WTC11 (cell line): ENCODE measurements at regions not wholly inside any gene's neighbourhood (a gene's known extent, or its start where the extent isn't known, plus 50 kb on each side); places are given as distances from the start of the nearest gene placed in this dataset.

Source experiments
- ATAC-seq: fragments of 200-7000 bp; cut with Tn5 transposase; 2 replicates; pipeline ENCODE4 v1.10.0; 2021; ENCODE audit warnings: mild to moderate bottlenecking, moderate library complexity
- CTCF ChIA-PET: fragments of 300-600 bp; sonication (Branson Sonifier 250); formaldehyde crosslinking; loops from one replicate; lab custom pipeline; 2021; ENCODE audit warnings: antibody characterized with exemption; lab: Charles Lee
- POLR2A ChIA-PET: fragments of 350-600 bp; sonication (Branson Sonifier 250); formaldehyde crosslinking; loops from one replicate; lab custom pipeline; 2021; ENCODE audit warnings: antibody characterized with exemption; lab: Charles Lee
- DNase-seq: peaks from one replicate; pipeline ENCODE4 v3.0.0; 2021; ENCODE audit warnings: low spot score
- H3K27ac Mint-ChIP-seq: 2 replicates; pipeline ENCODE4 v1.8.0; 2021; ENCODE audit warnings: mixed read lengths
- H3K27me3 Mint-ChIP-seq: 2 replicates; pipeline ENCODE4 v1.8.0; 2021; ENCODE audit warnings: low read depth, mild to moderate bottlenecking, moderate library complexity, mixed read lengths
- H3K36me3 Mint-ChIP-seq: 2 replicates; pipeline ENCODE4 v1.8.0; 2021; ENCODE audit warnings: mixed read lengths
- H3K4me1 Mint-ChIP-seq: 2 replicates; pipeline ENCODE4 v1.8.0; 2022; ENCODE audit warnings: mixed read lengths
- H3K4me3 Mint-ChIP-seq: 2 replicates; pipeline ENCODE4 v1.8.0; 2021; ENCODE audit warnings: mild to moderate bottlenecking, moderate library complexity, mixed read lengths
- H3K9me3 Mint-ChIP-seq: 2 replicates; pipeline ENCODE4 v1.8.0; 2021; ENCODE audit warnings: mixed read lengths
- CREM ChIP-seq: sonication (generic); formaldehyde crosslinking; IDR thresholded peaks from 2 replicates; pipeline ENCODE4 v1.8.1; 2022; ENCODE audit warnings: mild to moderate bottlenecking, missing genetic modification reagents, moderate library complexity
- EMX1 ChIP-seq: fragments of 250-450 bp; sonication (Bioruptor Pico); IDR thresholded peaks from 2 replicates; pipeline ENCODE4 v1.8.0; 2021; ENCODE audit warnings: mild to moderate bottlenecking
- ESRRA ChIP-seq: sonication (generic); formaldehyde crosslinking; IDR thresholded peaks from 2 replicates; pipeline ENCODE4 v1.8.1; 2022; ENCODE audit warnings: mild to moderate bottlenecking, missing genetic modification reagents, borderline replicate concordance
- FOXK1 ChIP-seq: sonication (generic); formaldehyde crosslinking; IDR thresholded peaks from 2 replicates; pipeline ENCODE4 v1.8.0; 2022; ENCODE audit warnings: mild to moderate bottlenecking, moderate library complexity, missing genetic modification reagents
- GTF2I ChIP-seq: fragments of 250-450 bp; sonication (Bioruptor Pico); conservative IDR thresholded peaks from 2 replicates; pipeline ENCODE4 v1.4.0; 2021; ENCODE audit warnings: mild to moderate bottlenecking
- MYBL2 ChIP-seq: sonication (generic); formaldehyde crosslinking; IDR thresholded peaks from 2 replicates; pipeline ENCODE4 v1.8.1; 2023; ENCODE audit warnings: mild to moderate bottlenecking, moderate library complexity, missing genetic modification reagents
- NFATC4 ChIP-seq: fragments of 250-450 bp; sonication (Bioruptor Pico); IDR thresholded peaks from 2 replicates; pipeline ENCODE4 v1.9.0; 2021; ENCODE audit warnings: mild to moderate bottlenecking
- RELA ChIP-seq: sonication (generic); formaldehyde crosslinking; IDR thresholded peaks from 2 replicates; pipeline ENCODE4 v1.8.1; 2022; ENCODE audit warnings: missing genetic modification reagents, mild to moderate bottlenecking, borderline replicate concordance
- RORB ChIP-seq: fragments of 250-450 bp; sonication (Bioruptor Pico); IDR thresholded peaks from 2 replicates; pipeline ENCODE4 v1.9.0; 2021; ENCODE audit warnings: mild to moderate bottlenecking
- SMAD4 ChIP-seq: sonication (generic); formaldehyde crosslinking; IDR thresholded peaks from 2 replicates; pipeline ENCODE4 v1.8.0; 2022; ENCODE audit warnings: mild to moderate bottlenecking, missing genetic modification reagents
- SP1 ChIP-seq: sonication (generic); formaldehyde crosslinking; conservative IDR thresholded peaks from 2 replicates; pipeline ENCODE4 v1.8.1; 2022; ENCODE audit warnings: missing genetic modification reagents
- TEAD4 ChIP-seq: sonication (generic); formaldehyde crosslinking; IDR thresholded peaks from 2 replicates; pipeline ENCODE4 v1.8.0; 2022; ENCODE audit warnings: mild to moderate bottlenecking, missing genetic modification reagents
- TP53 ChIP-seq: sonication (generic); formaldehyde crosslinking; IDR thresholded peaks from 2 replicates; pipeline ENCODE4 v1.8.1; 2023; ENCODE audit warnings: mild to moderate bottlenecking, missing genetic modification reagents
- ZBTB21 ChIP-seq: sonication (generic); formaldehyde crosslinking; IDR thresholded peaks from 2 replicates; pipeline ENCODE4 v1.8.1; 2023; ENCODE audit warnings: mild to moderate bottlenecking, missing genetic modification reagents, borderline replicate concordance
- ZNF121 ChIP-seq: sonication (generic); formaldehyde crosslinking; IDR thresholded peaks from 2 replicates; pipeline ENCODE4 v1.8.0; 2023; ENCODE audit warnings: missing genetic modification reagents
- ZNF219 ChIP-seq: sonication (generic); formaldehyde crosslinking; IDR thresholded peaks from 2 replicates; pipeline ENCODE4 v1.8.0; 2023; ENCODE audit warnings: missing genetic modification reagents, mild to moderate bottlenecking, borderline replicate concordance
- ZNF317 ChIP-seq: sonication (generic); formaldehyde crosslinking; IDR thresholded peaks from 2 replicates; pipeline ENCODE4 v1.8.1; 2023; ENCODE audit warnings: low read depth, mild to moderate bottlenecking, moderate library complexity, missing genetic modification reagents, borderline replicate concordance
- ZNF423 ChIP-seq: fragments of 250-450 bp; sonication (Bioruptor Pico); IDR thresholded peaks from 2 replicates; pipeline ENCODE4 v2.1.2; 2022; ENCODE audit warnings: mild to moderate bottlenecking, moderate library complexity
- TF ChIP-seq, protein P1 (sequence below): sonication (generic); formaldehyde crosslinking; IDR thresholded peaks from 2 replicates; pipeline ENCODE4 v1.8.1; 2022; ENCODE audit warnings: missing genetic modification reagents, borderline replicate concordance
- TF ChIP-seq, protein P2 (sequence below): fragments of 250-450 bp; sonication (Bioruptor Pico); IDR thresholded peaks from 2 replicates; pipeline ENCODE4 v1.9.0; 2021; ENCODE audit warnings: mild to moderate bottlenecking
- TF ChIP-seq, protein P3 (sequence below): sonication (generic); formaldehyde crosslinking; IDR thresholded peaks from 2 replicates; pipeline ENCODE4 v1.8.0; 2022; ENCODE audit warnings: missing genetic modification reagents
- TF ChIP-seq, protein P4 (sequence below): fragments of 250-450 bp; sonication (Bioruptor Pico); conservative IDR thresholded peaks from 2 replicates; pipeline ENCODE4 v1.9.0; 2021; ENCODE audit warnings: mild to moderate bottlenecking
- TF ChIP-seq, protein P5 (sequence below): fragments of 250-450 bp; sonication (Bioruptor Pico); IDR thresholded peaks from 2 replicates; pipeline ENCODE4 v1.8.0; 2021; ENCODE audit warnings: mild to moderate bottlenecking
- TF ChIP-seq, protein P6 (sequence below): sonication (generic); formaldehyde crosslinking; conservative IDR thresholded peaks from 2 replicates; pipeline ENCODE4 v1.8.1; 2022; ENCODE audit warnings: mild to moderate bottlenecking, missing genetic modification reagents
- TF ChIP-seq, protein P7 (sequence below): sonication (generic); formaldehyde crosslinking; IDR thresholded peaks from 2 replicates; pipeline ENCODE4 v1.8.1; 2023; ENCODE audit warnings: mild to moderate bottlenecking, missing genetic modification reagents, moderate library complexity

DNA sequence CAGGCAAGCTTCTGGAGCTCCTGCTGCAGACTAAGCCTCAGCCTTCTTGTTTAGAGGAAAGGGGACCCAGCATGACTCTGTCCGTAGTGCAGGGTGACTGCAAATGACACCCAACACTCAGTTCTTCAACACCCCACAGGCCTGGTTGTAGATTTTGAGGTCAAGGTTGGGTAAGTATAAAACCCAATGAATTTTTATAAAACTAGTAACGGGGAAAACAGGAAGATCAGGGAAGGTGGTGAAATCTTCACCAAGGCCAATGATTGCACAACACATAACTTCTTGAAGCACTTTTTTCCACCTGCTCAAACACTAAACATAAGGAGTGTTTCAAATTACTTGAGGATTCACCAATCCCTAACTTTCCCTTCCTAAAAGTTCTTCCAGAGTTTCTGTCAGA is 89.4 kb upstream of the JAK1 start:
- CTCF ChIA-PET = no interaction called here
- ATAC-seq = no peak
- Mint-ChIP-seq H3K4me3 (no peak overlapping the region), H3K27ac (no peak overlapping the region), H3K36me3 (peaks cover 32% of the 10 kb centered on the region), H3K4me1 (peaks cover 10% of the 10 kb centered on the region), H3K27me3 (no peaks in the 10 kb centered on the region), H3K9me3 (no peaks in the 10 kb centered on the region)
- POLR2A ChIA-PET = interaction anchor here (0.5 kb wide), 1 partner anchor 35 kb away, joined by 3 read pairs; no protein-coding TSS in a partner anchor
- DNase-seq = no peak
- no peak for TF ChIP-seq RELA (CRISPR knock-in tag)
- no peak for TF ChIP-seq CREM (CRISPR knock-in tag)
- TF ChIP-seq, protein P1, sequence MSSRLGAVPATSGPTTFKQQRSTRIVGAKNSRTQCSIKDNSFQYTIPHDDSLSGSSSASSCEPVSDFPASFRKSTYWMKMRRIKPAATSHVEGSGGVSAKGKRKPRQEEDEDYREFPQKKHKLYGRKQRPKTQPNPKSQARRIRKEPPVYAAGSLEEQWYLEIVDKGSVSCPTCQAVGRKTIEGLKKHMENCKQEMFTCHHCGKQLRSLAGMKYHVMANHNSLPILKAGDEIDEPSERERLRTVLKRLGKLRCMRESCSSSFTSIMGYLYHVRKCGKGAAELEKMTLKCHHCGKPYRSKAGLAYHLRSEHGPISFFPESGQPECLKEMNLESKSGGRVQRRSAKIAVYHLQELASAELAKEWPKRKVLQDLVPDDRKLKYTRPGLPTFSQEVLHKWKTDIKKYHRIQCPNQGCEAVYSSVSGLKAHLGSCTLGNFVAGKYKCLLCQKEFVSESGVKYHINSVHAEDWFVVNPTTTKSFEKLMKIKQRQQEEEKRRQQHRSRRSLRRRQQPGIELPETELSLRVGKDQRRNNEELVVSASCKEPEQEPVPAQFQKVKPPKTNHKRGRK (CRISPR knock-in tag) = no peak
- TF ChIP-seq, protein P2, sequence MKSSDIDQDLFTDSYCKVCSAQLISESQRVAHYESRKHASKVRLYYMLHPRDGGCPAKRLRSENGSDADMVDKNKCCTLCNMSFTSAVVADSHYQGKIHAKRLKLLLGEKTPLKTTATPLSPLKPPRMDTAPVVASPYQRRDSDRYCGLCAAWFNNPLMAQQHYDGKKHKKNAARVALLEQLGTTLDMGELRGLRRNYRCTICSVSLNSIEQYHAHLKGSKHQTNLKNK (CRISPR knock-in tag) = no peak
- TF ChIP-seq ZNF219 (CRISPR knock-in tag) = no peak
- no peak for TF ChIP-seq TP53 (CRISPR knock-in tag)
- no peak for TF ChIP-seq MYBL2 (CRISPR knock-in tag)
- TF ChIP-seq TEAD4 (CRISPR knock-in tag) = no peak
- TF ChIP-seq SP1 = no peak
- no peak for TF ChIP-seq RORB (CRISPR knock-in tag)
- no peak for TF ChIP-seq ZNF423
- TF ChIP-seq, protein P3, sequence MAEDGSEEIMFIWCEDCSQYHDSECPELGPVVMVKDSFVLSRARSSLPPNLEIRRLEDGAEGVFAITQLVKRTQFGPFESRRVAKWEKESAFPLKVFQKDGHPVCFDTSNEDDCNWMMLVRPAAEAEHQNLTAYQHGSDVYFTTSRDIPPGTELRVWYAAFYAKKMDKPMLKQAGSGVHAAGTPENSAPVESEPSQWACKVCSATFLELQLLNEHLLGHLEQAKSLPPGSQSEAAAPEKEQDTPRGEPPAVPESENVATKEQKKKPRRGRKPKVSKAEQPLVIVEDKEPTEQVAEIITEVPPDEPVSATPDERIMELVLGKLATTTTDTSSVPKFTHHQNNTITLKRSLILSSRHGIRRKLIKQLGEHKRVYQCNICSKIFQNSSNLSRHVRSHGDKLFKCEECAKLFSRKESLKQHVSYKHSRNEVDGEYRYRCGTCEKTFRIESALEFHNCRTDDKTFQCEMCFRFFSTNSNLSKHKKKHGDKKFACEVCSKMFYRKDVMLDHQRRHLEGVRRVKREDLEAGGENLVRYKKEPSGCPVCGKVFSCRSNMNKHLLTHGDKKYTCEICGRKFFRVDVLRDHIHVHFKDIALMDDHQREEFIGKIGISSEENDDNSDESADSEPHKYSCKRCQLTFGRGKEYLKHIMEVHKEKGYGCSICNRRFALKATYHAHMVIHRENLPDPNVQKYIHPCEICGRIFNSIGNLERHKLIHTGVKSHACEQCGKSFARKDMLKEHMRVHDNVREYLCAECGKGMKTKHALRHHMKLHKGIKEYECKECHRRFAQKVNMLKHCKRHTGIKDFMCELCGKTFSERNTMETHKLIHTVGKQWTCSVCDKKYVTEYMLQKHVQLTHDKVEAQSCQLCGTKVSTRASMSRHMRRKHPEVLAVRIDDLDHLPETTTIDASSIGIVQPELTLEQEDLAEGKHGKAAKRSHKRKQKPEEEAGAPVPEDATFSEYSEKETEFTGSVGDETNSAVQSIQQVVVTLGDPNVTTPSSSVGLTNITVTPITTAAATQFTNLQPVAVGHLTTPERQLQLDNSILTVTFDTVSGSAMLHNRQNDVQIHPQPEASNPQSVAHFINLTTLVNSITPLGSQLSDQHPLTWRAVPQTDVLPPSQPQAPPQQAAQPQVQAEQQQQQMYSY (CRISPR knock-in tag) = no peak
- no peak for TF ChIP-seq ZNF121 (CRISPR knock-in tag)
- TF ChIP-seq, all 79 proteins: peak for 0

DNA sequence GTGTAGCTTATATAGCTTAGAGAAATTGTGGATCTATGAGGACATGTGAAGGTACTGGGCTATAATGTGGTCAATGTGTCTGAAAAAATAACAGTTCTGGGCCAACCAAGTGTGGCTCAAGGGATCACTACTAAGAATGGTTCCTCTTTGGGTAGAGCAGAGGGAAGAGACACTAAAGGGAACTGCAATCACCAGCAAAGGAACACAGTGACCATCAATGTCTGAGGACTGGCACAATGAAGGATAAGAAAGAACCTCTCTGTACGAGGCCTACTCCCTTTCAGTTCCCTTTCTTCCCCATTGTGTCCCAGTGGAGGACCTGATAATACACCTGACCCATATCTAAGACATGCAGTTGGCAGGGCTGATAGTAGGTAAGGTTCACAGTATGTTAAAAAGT is 89.9 kb upstream of the JAK1 start:
- TF ChIP-seq GTF2I (no peak), FOXK1 (CRISPR knock-in tag) (no peak), ZNF317 (CRISPR knock-in tag) (no peak), RORB (CRISPR knock-in tag) (no peak)
- no peaks in the 10 kb centered on the region for H3K27me3 Mint-ChIP-seq
- peaks cover 10% of the 10 kb centered on the region for H3K4me1 Mint-ChIP-seq
- no peak overlapping the region for H3K4me3 Mint-ChIP-seq
- H3K9me3 Mint-ChIP-seq = no peaks in the 10 kb centered on the region
- ATAC-seq (no peak), DNase-seq (no peak)
- POLR2A ChIA-PET = interaction anchor here (0.5 kb wide), 1 partner anchor 36 kb away, joined by 3 read pairs; no protein-coding TSS in a partner anchor
- peaks cover 32% of the 10 kb centered on the region for H3K36me3 Mint-ChIP-seq
- CTCF ChIA-PET = interaction anchor here (0.6 kb wide), 1 partner anchor 95 kb away, joined by 3 read pairs; no protein-coding TSS in a partner anchor
- no peak overlapping the region for H3K27ac Mint-ChIP-seq

DNA sequence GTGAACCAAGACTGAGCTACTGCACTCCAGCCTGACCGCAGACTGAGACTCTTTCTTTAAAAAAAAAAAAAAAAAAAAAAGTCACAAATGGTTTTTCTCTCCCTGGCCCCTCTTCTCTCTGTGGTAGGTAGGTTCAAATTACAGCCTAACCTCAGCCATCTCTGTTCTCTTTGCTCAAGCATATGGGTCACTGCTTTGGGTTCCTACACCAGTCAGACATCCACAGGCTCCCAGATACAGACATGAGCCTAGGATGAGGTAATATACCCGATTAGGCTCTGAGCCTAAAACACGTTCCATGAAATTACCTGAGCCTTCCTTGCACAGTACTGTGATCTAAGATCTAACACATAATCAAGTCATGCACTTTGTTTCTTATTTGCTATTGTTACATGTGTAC is 90.5 kb upstream of the JAK1 start:
- H3K4me3 Mint-ChIP-seq = no peak overlapping the region
- no peaks in the 10 kb centered on the region for H3K27me3 Mint-ChIP-seq
- CTCF ChIA-PET = interaction anchor here (0.6 kb wide), 1 partner anchor 95 kb away, joined by 3 read pairs; no protein-coding TSS in a partner anchor
- ATAC-seq = no peak
- peaks cover 11% of the 10 kb centered on the region for H3K4me1 Mint-ChIP-seq
- POLR2A ChIA-PET = no interaction called here
- DNase-seq = no peak
- no peaks in the 10 kb centered on the region for H3K9me3 Mint-ChIP-seq
- H3K27ac Mint-ChIP-seq = 0 out of 2 replicates have a peak overlapping the region, but pooled peaks have one; percentile 60
- H3K36me3 Mint-ChIP-seq = peaks cover 32% of the 10 kb centered on the region
- TF ChIP-seq EMX1 (CRISPR knock-in tag) (no peak), NFATC4 (CRISPR knock-in tag) (no peak), ZBTB21 (CRISPR knock-in tag) (no peak), SMAD4 (CRISPR knock-in tag) (no peak), ESRRA (CRISPR knock-in tag) (no peak)
- TF ChIP-seq, protein P4, sequence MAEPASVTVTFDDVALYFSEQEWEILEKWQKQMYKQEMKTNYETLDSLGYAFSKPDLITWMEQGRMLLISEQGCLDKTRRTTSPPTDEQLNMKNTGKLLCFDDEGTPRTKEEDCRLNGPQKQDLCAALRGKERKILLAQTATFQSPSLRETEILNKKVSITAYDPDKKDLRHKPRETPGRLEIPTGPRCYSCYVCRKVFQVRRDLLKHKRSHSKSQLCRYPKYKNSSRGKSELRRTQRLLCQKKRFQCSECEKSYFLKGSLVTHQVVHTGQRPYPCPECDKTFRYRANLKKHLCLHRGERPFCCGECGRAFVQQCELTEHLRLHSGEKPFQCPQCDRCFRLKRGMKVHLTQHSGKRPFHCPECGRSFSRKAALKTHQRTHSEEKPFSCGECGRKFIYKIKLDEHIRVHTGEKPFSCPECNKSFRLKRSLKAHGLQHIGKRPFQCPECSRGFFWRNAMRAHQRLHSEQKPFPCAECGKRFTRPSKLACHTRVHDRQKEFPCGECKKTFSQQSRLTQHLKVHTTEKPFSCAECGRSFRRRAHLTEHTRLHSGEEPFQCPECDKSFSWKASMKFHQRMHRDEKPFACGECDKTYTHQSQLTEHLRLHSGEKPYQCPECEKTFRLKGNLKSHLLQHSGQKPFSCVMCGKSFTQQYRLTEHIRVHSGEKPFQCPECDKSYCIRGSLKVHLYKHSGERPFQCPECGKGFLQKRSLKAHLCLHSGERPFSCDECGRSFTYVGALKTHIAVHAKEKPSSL = no peak
- TF ChIP-seq, protein P5, sequence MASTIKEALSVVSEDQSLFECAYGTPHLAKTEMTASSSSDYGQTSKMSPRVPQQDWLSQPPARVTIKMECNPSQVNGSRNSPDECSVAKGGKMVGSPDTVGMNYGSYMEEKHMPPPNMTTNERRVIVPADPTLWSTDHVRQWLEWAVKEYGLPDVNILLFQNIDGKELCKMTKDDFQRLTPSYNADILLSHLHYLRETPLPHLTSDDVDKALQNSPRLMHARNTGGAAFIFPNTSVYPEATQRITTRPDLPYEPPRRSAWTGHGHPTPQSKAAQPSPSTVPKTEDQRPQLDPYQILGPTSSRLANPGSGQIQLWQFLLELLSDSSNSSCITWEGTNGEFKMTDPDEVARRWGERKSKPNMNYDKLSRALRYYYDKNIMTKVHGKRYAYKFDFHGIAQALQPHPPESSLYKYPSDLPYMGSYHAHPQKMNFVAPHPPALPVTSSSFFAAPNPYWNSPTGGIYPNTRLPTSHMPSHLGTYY (CRISPR knock-in tag) = no peak
- TF ChIP-seq, protein P6, sequence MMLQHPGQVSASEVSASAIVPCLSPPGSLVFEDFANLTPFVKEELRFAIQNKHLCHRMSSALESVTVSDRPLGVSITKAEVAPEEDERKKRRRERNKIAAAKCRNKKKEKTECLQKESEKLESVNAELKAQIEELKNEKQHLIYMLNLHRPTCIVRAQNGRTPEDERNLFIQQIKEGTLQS (CRISPR knock-in tag) = no peak
- TF ChIP-seq, protein P7, sequence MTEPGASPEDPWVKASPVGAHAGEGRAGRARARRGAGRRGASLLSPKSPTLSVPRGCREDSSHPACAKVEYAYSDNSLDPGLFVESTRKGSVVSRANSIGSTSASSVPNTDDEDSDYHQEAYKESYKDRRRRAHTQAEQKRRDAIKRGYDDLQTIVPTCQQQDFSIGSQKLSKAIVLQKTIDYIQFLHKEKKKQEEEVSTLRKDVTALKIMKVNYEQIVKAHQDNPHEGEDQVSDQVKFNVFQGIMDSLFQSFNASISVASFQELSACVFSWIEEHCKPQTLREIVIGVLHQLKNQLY (CRISPR knock-in tag) = no peak
